OCI-LY7 (cell line): ENCODE measurements at regions not wholly inside any gene's neighbourhood (a gene's known extent, or its start where the extent isn't known, plus 50 kb on each side); places are given as distances from the start of the nearest gene placed in this dataset.

Source experiments
- EZH2phosphoT487 ChIP-seq: fragments of 200-600 bp; sonication (generic); IDR thresholded peaks from 2 replicates; pipeline ENCODE4 v1.6.1; 2018; ENCODE audit warnings: low read depth, borderline replicate concordance, mild to moderate bottlenecking, mixed run types, antibody characterized with exemption, low read length, moderate library complexity, mixed read lengths
- TF ChIP-seq, protein P1 (sequence below): fragments of 200-600 bp; sonication (generic); conservative IDR thresholded peaks from 2 replicates; pipeline ENCODE4 v1.5.1; 2014; ENCODE audit warnings: mild to moderate bottlenecking, antibody characterized with exemption, low read length, moderate library complexity, mixed read lengths

DNA sequence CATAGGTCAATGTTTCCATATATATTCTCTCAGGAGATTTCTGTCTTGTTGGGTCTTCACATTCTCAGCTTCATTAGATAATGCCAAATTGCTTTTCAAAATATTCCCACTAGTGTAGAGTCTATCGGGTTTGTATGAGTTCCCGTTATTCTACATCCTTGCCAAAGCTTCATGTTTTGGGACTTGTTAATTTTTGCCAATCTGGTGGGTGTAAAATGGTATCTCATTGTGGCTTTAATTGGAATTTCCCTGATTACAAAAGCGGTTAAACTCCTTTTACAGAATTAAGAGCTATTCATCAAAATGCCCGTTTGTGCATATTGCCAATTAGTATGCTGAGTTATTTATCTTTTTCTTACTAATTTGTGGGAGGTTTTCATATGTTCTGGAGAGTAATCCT, 708.4 kb upstream of the ADAMTS5 start:
- TF ChIP-seq, protein P1, sequence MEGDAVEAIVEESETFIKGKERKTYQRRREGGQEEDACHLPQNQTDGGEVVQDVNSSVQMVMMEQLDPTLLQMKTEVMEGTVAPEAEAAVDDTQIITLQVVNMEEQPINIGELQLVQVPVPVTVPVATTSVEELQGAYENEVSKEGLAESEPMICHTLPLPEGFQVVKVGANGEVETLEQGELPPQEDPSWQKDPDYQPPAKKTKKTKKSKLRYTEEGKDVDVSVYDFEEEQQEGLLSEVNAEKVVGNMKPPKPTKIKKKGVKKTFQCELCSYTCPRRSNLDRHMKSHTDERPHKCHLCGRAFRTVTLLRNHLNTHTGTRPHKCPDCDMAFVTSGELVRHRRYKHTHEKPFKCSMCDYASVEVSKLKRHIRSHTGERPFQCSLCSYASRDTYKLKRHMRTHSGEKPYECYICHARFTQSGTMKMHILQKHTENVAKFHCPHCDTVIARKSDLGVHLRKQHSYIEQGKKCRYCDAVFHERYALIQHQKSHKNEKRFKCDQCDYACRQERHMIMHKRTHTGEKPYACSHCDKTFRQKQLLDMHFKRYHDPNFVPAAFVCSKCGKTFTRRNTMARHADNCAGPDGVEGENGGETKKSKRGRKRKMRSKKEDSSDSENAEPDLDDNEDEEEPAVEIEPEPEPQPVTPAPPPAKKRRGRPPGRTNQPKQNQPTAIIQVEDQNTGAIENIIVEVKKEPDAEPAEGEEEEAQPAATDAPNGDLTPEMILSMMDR, result no peak
- TF ChIP-seq EZH2phosphoT487, result no peak
